Activated gamma-delta T cell treated with Interleukin-2 at 50 U/mL for 16 hours (primary cell): ENCODE measurements at regions not wholly inside any gene's neighbourhood (a gene's known extent, or its start where the extent isn't known, plus 50 kb on each side); places are given as distances from the start of the nearest gene placed in this dataset.
"Not testable (repeated sequence)": the region's sequence is repeated elsewhere in the genome, so short reads cannot be mapped to it uniquely, and the experiment has no call there.

Source experiments
- DNase-seq: peaks from one replicate; pipeline ENCODE4 v3.0.0-alpha.2; 2020

DNA sequence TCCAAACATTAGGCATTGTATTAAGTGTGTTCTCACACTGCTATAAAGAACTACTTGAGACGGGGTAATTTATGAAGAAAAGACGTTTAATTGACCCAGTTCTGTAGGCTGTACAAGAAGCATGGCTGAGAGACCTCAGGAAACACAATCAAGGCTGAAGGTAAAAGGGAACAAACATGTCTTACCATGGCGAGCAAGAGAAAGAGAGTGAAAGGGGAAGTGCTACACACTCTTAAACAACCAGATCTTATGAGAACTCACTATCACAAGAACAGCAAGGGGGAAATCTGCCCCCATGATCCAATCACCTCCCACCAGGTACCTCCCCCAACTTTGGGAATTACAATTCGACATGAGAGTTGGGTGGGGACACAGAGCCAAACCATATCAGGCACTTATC is 86.6 kb upstream of the TOP1 start:
- DNase-seq, result no peak

- no peak for DNase-seq
These were observed 85.8 kb upstream of the TOP1 start for GRCh38 chr20:40942775-40943174.

GRCh38 chr20:40943591-40943990 is 85.0 kb upstream of the TOP1 start:
- DNase-seq, result no peak

DNA sequence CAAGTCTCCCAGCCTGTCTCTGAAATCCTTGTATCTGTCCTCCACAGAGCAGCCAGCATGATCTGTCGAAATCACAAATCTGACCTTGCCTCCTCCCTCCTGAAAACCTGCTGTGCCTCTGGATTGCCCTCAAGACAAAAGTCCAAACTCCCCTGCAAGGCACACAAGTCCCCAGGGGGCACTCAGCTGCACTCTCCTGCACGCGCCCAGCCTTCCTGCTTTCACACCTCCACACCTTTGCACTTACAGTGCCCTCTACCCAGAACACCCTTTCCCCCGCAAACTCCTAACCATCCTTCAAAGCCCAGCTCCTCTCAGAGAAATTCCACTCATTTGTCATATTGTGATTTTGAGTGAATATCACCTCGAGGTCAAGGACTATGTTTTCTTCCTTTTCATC is 83.4 kb upstream of the TOP1 start:
- DNase-seq, result no peak

DNA sequence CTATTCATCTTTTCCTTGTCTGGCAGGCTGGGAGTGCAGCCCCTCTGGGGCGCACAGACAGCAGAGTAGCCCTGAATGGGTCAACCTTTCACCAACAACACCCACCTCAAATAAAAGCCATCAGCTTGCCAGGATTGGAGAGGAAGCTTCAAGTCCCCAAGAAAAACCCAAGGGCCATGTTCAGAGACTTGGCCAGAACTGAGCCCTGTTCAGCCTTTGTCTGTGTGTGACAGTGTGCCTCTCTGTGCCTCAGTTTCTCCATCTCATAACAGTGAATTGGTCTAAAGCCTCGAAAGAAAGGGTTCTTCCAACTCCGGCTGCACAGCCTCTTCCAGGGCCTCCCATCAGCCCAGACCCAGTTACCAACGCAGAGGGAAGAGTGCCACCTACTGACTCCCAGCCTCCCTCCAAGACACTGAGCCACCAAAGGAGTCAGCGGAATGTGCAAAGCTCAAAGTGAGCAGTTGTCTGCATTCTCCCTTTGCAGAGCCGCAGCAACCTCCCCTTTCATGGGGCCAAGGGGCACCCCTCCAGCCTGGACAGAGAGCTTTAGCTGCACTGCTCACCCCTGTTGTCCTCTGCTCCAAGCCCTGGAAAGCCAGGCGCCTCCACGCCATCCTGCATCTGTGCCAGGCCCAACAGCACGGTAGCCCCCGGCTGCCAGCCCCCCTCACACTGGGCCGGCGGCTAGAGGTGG is 82.7 kb upstream of the TOP1 start:
- no peak for DNase-seq

GRCh38 chr20:40946451-40946850 is 82.2 kb upstream of the TOP1 start:
- DNase-seq, result no peak

- DNase-seq, result no peak
These were observed 80.0 kb upstream of the TOP1 start for GRCh38 chr20:40948465-40949267.

DNA sequence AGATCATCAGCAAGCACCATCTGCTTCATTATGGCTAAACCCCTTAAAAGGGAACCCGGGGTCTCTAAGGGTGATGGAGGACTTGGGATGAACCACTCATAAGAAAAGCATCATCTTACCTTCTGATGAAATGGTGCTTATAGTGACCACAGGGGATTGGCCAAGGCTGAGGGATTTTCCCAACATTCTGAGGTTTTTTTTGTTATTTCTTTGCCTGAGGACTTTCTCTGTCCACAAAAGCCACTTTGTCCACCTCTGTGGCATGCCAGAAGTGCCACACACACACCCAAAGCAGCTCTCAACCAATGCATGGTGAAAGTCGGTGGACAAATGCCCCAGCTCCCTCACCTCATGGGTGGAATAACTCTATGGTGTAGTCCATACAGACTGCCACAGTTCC is 79.3 kb upstream of the TOP1 start:
- DNase-seq, result no peak

GRCh38 chr20:40952136-40952535 is 76.5 kb upstream of the TOP1 start:
- DNase-seq, result no peak

- no peak for DNase-seq
These were observed 75.2 kb upstream of the TOP1 start for GRCh38 chr20:40953416-40953815.

- no peak for DNase-seq
These were observed 74.8 kb upstream of the TOP1 start for GRCh38 chr20:40953856-40954255.

DNA sequence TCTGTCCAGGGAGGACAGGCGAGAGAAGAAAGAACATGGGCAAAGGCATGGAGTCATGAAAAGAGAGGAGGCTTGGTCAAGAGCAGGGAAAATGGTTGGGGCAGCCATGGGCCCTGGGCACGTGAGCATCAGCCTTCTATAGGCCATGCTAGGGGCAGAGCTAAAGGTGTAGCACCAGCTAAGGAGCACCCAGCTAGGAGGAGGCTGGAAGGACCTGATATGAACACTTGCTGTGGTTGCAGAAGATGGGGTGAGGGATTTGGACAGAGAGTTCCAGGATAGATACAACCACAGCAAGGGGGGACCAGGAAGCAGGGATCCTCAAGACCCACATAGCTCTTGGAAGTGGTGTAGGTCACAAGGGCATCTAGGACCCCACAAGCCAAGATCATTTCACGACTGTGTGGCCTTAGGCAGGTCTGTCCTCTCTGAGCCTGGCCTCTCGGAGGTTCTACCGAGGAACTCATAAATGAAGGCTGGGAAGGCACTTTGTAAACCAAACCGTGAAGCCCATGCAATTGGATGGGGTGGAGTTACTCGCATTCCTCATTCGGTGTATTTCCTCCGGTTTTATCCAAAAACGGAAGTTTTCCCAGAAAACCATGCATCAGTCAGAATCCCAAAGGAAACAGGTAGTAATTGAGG is 74.0 kb upstream of the TOP1 start:
- DNase-seq, result no peak

DNA sequence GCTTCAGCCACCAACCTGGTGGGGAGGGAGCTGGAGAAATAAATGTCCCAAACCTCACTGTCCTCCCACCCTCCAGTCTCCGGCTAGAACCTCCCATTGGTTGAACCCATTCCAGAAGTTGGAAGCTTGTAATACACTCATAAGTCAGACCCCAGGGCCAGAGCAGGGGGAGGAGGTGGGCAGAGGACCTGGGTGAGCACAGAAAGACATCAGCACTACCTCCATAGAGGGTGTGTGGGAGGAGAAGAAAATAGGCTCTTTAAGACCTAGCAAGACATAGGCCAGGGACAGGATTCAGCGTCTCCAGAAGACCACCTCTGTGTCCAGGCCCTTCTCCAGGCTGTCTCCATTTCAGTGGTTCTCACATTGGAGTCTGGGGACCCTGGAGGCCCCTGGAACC is 73.3 kb upstream of the TOP1 start:
- DNase-seq, result no peak

- not testable (repeated sequence) for DNase-seq
These were observed 72.8 kb upstream of the TOP1 start for GRCh38 chr20:40955826-40956225.

DNA sequence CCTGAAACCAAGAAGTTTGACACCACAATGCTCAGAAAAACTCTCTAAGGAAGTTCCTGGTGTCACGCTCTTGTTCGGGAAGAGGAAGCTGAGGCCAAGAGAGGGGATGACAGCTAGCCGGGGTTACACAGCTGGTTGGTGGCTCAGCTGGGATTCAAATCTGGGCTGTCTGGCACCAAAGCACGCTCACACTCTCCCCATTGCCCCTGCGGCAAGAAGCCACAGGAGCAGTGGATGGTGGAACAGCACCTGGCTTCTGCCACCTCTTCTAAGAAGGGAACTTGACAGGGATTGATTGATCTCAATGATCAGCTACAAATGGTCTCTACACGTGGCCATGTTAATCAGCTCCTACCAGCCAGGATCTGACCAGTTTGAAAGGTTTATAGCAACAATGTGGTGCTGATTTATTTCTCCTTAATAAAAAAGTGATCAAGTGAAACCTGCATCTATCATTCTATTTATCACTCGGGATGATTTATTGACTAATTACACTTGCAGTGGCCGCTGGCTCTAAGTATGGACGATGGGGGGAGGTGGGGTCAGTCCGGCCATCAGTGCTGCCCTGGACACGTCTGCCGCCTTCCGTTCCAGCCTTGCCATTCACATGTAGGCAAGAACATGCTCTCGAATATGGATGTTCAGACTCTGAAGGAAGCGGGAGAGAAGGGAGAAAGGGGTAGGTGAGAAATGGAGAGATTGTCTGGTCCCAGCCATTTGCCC is 71.9 kb upstream of the TOP1 start:
- no peak for DNase-seq

- DNase-seq, result no peak
These were observed 71.3 kb upstream of the TOP1 start for GRCh38 chr20:40957265-40957760.

DNA sequence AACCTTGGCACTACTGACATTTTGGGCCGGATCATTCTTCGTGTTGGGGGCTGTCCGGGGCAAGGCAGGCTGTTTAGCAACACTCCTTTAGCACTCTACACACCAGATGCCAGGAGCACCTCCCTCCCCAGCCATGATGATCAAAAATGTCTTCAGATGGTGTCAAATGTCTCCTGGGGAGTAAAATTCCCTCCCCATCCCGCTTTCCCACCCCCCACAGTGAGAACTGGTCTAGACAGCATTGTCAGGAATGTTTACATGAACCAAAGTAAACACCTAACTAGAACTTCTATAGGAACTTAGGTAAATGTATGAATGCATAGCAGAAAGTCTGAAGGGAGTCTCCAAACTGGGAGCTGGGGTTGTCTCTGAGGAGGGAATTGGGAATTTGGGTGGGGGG is 70.0 kb upstream of the TOP1 start:
- no peak for DNase-seq

DNA sequence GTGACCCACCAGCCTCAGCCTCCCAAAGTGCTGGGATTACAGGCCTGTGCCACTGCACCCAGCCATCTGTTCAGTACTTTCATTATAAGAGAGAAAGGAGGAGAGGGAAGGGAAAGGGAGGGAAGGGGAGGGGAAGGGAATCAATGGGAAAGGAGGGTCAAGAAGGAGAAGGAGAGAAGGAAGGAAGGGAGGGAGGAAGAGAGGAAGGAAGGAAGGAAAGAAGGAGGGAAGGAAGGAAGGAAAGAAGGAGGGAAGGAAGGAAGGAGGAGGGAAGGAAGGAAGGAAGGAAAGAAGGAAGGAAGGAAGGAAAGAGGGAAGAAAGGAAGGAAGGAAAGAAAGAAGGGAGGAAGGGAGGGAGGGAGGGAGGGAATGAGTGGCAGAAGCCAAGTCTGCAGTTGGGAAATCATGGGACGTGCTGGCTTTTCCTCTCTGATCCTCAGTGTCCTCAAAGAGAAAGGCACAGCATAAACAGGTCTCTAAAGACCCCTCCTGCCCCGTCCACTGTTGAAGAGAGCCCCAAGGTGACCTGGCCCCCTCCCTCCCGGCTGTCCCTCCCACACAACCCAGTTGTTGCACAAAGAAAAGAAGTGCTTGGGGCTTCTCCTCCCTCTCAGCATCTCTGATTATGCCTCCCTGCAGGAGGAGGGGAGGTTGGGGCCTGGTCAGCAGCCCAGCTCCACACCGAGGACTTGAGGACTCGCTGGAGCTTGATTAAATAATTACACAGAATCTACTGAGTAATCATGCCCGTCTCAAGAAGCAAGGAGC is 69.1 kb upstream of the TOP1 start:
- no peak for DNase-seq

DNA sequence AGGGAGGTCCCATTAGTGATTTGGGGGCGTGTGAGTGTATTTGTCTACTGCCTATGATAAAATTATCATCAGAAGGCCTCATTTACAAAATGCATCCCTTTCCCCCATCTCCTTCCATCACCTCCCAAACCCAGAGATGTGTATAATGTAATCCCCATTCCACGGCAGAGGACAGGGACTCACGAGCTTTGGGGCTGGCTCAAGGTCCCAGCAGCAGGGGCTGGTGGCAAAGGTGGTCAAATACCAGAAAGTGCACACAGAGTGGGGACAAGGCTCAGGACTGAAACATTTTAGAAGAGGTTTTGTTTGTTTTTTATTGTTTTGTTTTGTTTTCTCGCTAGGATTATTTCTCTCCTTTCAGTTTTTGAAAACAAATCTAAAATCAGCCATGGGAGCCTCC is 68.5 kb upstream of the TOP1 start:
- no peak for DNase-seq

DNA sequence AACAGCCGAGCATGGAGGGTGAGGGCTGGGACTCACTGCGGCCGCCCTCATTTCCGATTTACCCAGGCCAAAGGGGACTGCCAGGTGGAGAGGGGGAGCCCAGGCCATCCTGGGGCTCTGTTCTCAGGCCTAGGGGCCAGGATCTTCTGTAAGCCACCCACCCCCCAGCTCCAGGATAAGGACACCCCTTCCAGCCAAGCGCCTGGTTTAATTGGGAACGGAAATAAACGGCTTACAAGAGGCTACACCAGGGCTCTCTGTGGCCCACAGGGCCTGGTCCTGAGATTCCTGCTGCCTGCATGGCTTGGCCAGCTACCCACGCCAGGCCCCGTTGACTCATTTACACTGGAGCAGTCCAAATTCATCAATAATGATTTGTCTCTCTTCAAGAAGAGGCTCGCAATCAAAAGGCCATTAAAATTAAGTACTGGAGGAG is 68.1 kb upstream of the TOP1 start:
- DNase-seq, result no peak

DNA sequence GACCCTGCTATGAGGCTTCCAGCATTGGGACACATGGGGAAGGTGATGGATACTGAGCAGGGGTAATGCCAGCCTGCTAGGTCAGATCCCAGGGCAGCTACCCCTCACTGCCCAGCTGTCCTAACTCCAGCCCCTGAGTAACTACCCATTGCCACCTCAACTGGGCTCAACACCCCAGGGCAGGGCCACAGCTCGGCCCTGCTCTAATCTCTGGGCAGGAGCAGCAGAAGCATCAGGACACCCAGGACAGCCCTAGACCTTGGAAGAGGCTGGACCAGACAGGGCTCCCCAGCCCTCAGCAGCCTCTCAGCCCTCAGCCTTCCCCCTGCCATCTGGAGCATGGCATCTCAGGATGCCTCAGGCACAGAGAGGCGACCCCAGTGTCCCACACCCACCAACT is 67.4 kb upstream of the TOP1 start:
- no peak for DNase-seq
